ENCODE measurements at regions not wholly inside any gene's neighbourhood (a gene's known extent, or its start where the extent isn't known, plus 50 kb on each side); places are given as distances from the start of the nearest gene placed in this dataset.

DNA sequence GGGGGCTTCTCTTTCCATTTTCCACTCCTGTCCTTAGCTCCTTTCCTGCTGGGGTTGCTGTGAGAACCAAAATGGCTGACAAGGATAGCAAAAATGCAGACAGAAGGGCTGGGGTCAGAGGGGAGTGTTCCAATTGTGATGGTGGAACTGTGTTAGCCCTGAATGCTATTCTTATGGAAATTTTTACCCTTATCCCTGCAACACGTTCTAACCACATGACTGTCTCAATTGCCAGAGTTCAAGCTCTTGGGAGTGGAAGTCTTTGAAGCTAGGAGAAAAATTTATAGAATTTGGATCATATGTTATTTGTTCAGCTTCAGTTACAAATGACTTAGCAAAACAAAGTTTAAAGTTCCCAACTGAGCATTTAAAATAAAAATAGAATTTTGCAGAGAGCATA, 134.1 kb downstream of the ADCYAP1R1 start:
- Histone ChIP-seq H3K4me3 (replicated peaks; ENCODE audit: insufficient read depth, low read length) (no peak overlapping the region), H3K27ac (replicated peaks) (no peak overlapping the region), H3K27me3 (ENCODE audit: insufficient read depth, poor library complexity, severe bottlenecking) (no peaks in the 10 kb centered on the region)
- TF ChIP-seq SPI1 (IDR thresholded peaks at IDR 0.05; ENCODE audit: borderline replicate concordance, low read depth) (no peak), POLR2AphosphoS5 (IDR thresholded peaks at IDR 0.05; ENCODE audit: low read depth) (no peak), GABPA (IDR thresholded peaks at IDR 0.05; ENCODE audit: low read depth) (no peak)
- TF ChIP-seq, protein P1, sequence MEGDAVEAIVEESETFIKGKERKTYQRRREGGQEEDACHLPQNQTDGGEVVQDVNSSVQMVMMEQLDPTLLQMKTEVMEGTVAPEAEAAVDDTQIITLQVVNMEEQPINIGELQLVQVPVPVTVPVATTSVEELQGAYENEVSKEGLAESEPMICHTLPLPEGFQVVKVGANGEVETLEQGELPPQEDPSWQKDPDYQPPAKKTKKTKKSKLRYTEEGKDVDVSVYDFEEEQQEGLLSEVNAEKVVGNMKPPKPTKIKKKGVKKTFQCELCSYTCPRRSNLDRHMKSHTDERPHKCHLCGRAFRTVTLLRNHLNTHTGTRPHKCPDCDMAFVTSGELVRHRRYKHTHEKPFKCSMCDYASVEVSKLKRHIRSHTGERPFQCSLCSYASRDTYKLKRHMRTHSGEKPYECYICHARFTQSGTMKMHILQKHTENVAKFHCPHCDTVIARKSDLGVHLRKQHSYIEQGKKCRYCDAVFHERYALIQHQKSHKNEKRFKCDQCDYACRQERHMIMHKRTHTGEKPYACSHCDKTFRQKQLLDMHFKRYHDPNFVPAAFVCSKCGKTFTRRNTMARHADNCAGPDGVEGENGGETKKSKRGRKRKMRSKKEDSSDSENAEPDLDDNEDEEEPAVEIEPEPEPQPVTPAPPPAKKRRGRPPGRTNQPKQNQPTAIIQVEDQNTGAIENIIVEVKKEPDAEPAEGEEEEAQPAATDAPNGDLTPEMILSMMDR (IDR thresholded peaks at IDR 0.05; ENCODE audit: insufficient read depth, low read length): no peak
- TF ChIP-seq, protein P2, sequence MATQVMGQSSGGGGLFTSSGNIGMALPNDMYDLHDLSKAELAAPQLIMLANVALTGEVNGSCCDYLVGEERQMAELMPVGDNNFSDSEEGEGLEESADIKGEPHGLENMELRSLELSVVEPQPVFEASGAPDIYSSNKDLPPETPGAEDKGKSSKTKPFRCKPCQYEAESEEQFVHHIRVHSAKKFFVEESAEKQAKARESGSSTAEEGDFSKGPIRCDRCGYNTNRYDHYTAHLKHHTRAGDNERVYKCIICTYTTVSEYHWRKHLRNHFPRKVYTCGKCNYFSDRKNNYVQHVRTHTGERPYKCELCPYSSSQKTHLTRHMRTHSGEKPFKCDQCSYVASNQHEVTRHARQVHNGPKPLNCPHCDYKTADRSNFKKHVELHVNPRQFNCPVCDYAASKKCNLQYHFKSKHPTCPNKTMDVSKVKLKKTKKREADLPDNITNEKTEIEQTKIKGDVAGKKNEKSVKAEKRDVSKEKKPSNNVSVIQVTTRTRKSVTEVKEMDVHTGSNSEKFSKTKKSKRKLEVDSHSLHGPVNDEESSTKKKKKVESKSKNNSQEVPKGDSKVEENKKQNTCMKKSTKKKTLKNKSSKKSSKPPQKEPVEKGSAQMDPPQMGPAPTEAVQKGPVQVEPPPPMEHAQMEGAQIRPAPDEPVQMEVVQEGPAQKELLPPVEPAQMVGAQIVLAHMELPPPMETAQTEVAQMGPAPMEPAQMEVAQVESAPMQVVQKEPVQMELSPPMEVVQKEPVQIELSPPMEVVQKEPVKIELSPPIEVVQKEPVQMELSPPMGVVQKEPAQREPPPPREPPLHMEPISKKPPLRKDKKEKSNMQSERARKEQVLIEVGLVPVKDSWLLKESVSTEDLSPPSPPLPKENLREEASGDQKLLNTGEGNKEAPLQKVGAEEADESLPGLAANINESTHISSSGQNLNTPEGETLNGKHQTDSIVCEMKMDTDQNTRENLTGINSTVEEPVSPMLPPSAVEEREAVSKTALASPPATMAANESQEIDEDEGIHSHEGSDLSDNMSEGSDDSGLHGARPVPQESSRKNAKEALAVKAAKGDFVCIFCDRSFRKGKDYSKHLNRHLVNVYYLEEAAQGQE (IDR thresholded peaks at IDR 0.05; ENCODE audit: insufficient replicate concordance, low read depth): no peak
- DNase-seq (ENCODE audit: low read depth in 1 of 2, low spot score in 1 of 2): no peak

DNA sequence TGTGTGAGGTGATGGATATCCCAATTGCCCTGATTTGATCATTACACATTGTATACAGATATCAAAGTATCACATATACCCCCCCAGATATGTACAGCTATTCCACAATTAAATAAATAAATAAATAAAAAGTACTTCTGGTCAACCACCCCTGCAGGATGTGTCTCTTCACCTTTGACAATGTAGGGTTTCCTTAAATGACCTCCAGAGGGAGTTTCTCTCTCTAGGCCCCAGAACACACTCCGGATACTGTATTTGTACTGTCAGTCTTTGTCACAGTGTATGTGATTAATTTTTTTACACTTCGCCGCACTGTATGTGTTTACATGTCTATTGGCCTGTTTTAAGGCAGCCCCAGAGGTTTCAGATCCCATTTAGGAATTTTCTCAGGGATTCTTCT, 123.6 kb downstream of the ADCYAP1R1 start:
- TF ChIP-seq POLR2AphosphoS5 (IDR thresholded peaks at IDR 0.05; ENCODE audit: low read depth) (no peak), GABPA (IDR thresholded peaks at IDR 0.05; ENCODE audit: low read depth) (no peak), SPI1 (IDR thresholded peaks at IDR 0.05; ENCODE audit: borderline replicate concordance, low read depth) (no peak)
- TF ChIP-seq, protein P1 (IDR thresholded peaks at IDR 0.05; ENCODE audit: insufficient read depth, low read length): no peak
- TF ChIP-seq, protein P2 (IDR thresholded peaks at IDR 0.05; ENCODE audit: insufficient replicate concordance, low read depth): no peak
- Histone ChIP-seq H3K27me3 (ENCODE audit: insufficient read depth, poor library complexity, severe bottlenecking) (peaks cover under 1% of the 10 kb centered on the region), H3K4me3 (replicated peaks; ENCODE audit: insufficient read depth, low read length) (no peak overlapping the region), H3K27ac (replicated peaks) (no peak overlapping the region)
- DNase-seq (ENCODE audit: low read depth in 1 of 2, low spot score in 1 of 2): no peak

DNA sequence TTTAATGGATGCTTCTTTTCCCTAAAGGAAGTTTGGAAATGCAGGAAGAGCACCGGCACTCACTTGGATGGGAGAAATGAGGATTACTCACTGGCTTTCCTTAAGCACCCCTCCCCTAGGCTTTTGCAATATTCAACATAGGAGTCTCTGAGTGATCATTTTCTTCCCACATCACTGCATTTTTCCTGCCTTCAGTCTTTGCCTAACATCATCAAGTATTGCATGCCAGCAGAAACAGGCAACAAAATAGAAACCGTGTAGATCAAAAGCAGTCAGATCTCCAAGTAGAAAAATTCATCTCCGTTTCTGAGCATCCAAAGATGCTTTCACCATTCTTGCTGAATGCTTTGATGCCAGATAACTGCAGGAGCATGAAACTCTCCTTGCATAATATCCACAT, 119.9 kb downstream of the ADCYAP1R1 start:
- DNase-seq (ENCODE audit: low read depth in 1 of 2, low spot score in 1 of 2): no peak
- H3K4me3 ChIP-seq (replicated peaks; ENCODE audit: insufficient read depth, low read length): no peak overlapping the region
- TF ChIP-seq, protein P1 (IDR thresholded peaks at IDR 0.05; ENCODE audit: insufficient read depth, low read length): no peak
- TF ChIP-seq POLR2AphosphoS5 (IDR thresholded peaks at IDR 0.05; ENCODE audit: low read depth) (no peak), SPI1 (IDR thresholded peaks at IDR 0.05; ENCODE audit: borderline replicate concordance, low read depth) (no peak), GABPA (IDR thresholded peaks at IDR 0.05; ENCODE audit: low read depth) (no peak)
- TF ChIP-seq, protein P2 (IDR thresholded peaks at IDR 0.05; ENCODE audit: insufficient replicate concordance, low read depth): no peak
- H3K27ac ChIP-seq (replicated peaks): no peak overlapping the region
- peaks cover 3% of the 10 kb centered on the region for H3K27me3 ChIP-seq (ENCODE audit: insufficient read depth, poor library complexity, severe bottlenecking)

All from HL-60 (cell line).